HCT116 (cell line): ENCODE measurements at regions not wholly inside any gene's neighbourhood (a gene's known extent, or its start where the extent isn't known, plus 50 kb on each side); places are given as distances from the start of the nearest gene placed in this dataset.

Source experiments
- ATAC-seq: fragments of 200-7000 bp; cut with Tn5 transposase; 2 replicates; pipeline ENCODE4 v1.9.1; 2020; ENCODE audit warnings: mild to moderate bottlenecking, moderate library complexity
- BruUV-seq: library from RNA; stranded (reverse); fragments of 400-500 nt; replicated peaks from 2 replicates; lab custom pipeline; 2021; lab: Mats Ljungman, UMichigan
- CTCF ChIA-PET: fragments of 300-600 bp; sonication (Branson Sonifier 250); formaldehyde crosslinking; loops from one replicate; lab custom pipeline; 2021; ENCODE audit warnings: antibody characterized with exemption; lab: Charles Lee
- POLR2A ChIA-PET: fragments of 300-600, 350-600 bp; sonication (Branson Sonifier 250); formaldehyde crosslinking; loops from one replicate; lab custom pipeline; 2021; ENCODE audit warnings: antibody characterized with exemption; lab: Charles Lee
- RAD21 ChIA-PET, 2 experiments: fragments of 300-600 bp; sonication (Branson Sonifier 250); formaldehyde crosslinking; loops; one replicate each; lab custom pipeline; 2023; ENCODE audit warnings: low total read pairs in 2 of 2; ENCODE audit not compliant: uncharacterized antibody in 2 of 2, unreplicated experiment in 2 of 2, low non-redundant PET in 1 of 2; lab: Charles Lee
- DNase-seq: peaks from one replicate; pipeline ENCODE4 v3.0.0-alpha.2; 2010; ENCODE audit warnings: low read depth, low spot score
- H2AFZ ChIP-seq: fragments of 200-600 bp; shearing (Covaris generic), sonication (generic); 2 replicates; pipeline ENCODE4 v1.6.1; 2017; ENCODE audit warnings: low read depth, mixed run types, mixed read lengths, antibody characterized with exemption, low read length; ENCODE audit not compliant: poor library complexity, severe bottlenecking
- H3K27ac ChIP-seq: 2 replicates; pipeline ENCODE4 v1.5.1; 2012; ENCODE audit warnings: low read depth, low read length
- H3K27me3 ChIP-seq: fragments of 200-600 bp; sonication (generic); 2 replicates; pipeline ENCODE4 v1.6.1; 2016; ENCODE audit warnings: mixed run types, low read length, mixed read lengths; ENCODE audit not compliant: insufficient read depth
- H3K36me3 ChIP-seq, 2 experiments: fragments of 200-500 bp in 1 of 2; fragments of 200-600 bp in 1 of 2; sonication (Bioruptor generic) in 1 of 2; sonication (generic) in 1 of 2; 2 replicates each; pipeline versions ENCODE4 v1.5.1 to v1.6.1; 2014 to 2016; ENCODE audit warnings: low read length in 2 of 2, inconsistent platforms in 1 of 2, mixed read lengths in 1 of 2, mixed run types in 1 of 2; ENCODE audit not compliant: insufficient read depth in 2 of 2, control insufficient read depth in 1 of 2
- H3K4me1 ChIP-seq, 2 experiments: fragments of 200-600 bp in 1 of 2; sonication (generic) in 1 of 2; 2 replicates each; pipeline versions ENCODE4 v1.5.1 to v1.6.1; 2012 to 2017; ENCODE audit warnings: low read length in 2 of 2, inconsistent platforms in 1 of 2, mild to moderate bottlenecking in 1 of 2, mixed read lengths in 1 of 2, mixed run types in 1 of 2, moderate library complexity in 1 of 2; ENCODE audit not compliant: insufficient read depth in 2 of 2, control insufficient read depth in 1 of 2
- H3K4me2 ChIP-seq: fragments of 200-600 bp; sonication (generic); 2 replicates; pipeline ENCODE4 v1.6.1; 2017; ENCODE audit warnings: mixed run types, low read length, mixed read lengths
- H3K4me3 ChIP-seq, 2 experiments: fragments of 200-600 bp in 1 of 2; sonication (generic) in 1 of 2; replicated peaks in 1 of 2; 2 replicates each; pipeline ENCODE4 v1.5.1; 2011 to 2016; ENCODE audit warnings: low read length in 2 of 2, control low read depth in 1 of 2, low read depth in 1 of 2, mild to moderate bottlenecking in 1 of 2, mixed read lengths in 1 of 2, mixed run types in 1 of 2
- H3K79me2 ChIP-seq: fragments of 200-600 bp; sonication (generic); 2 replicates; pipeline ENCODE4 v1.6.1; 2017; ENCODE audit warnings: mild to moderate bottlenecking, mixed run types, low read length, moderate library complexity, mixed read lengths; ENCODE audit not compliant: insufficient read depth
- H3K9ac ChIP-seq: fragments of 200-600 bp; sonication (generic); 2 replicates; pipeline ENCODE4 v1.6.1; 2016; ENCODE audit warnings: low read length, mixed read lengths
- H3K9me2 ChIP-seq: fragments of 200-600 bp; sonication (generic), shearing (Covaris generic); 2 replicates; pipeline ENCODE4 v1.6.1; 2017; ENCODE audit warnings: mixed run types, mild to moderate bottlenecking, moderate library complexity; ENCODE audit not compliant: insufficient read depth
- H3K9me3 ChIP-seq, 2 experiments: fragments of 200-500 bp in 1 of 2; fragments of 200-600 bp in 1 of 2; sonication (Bioruptor generic) in 1 of 2; sonication (generic) in 1 of 2; 2 replicates each; pipeline ENCODE4 v1.6.1; 2014 to 2017; ENCODE audit warnings: low read length in 2 of 2, mixed read lengths in 2 of 2, inconsistent platforms in 1 of 2, low read depth in 1 of 2, mild to moderate bottlenecking in 1 of 2, mixed run types in 1 of 2, moderate library complexity in 1 of 2; ENCODE audit not compliant: control insufficient read depth in 1 of 2, insufficient read depth in 1 of 2
- H4K20me1 ChIP-seq: fragments of 200-600 bp; sonication (generic), shearing (Covaris generic); 2 replicates; pipeline ENCODE4 v1.6.1; 2017; ENCODE audit warnings: mixed run types, mild to moderate bottlenecking, moderate library complexity; ENCODE audit not compliant: insufficient read depth
- CBX3 ChIP-seq: IDR thresholded peaks from 2 replicates; pipeline ENCODE4 v1.6.1; 2012; ENCODE audit warnings: low read depth
- EGR1 ChIP-seq: IDR thresholded peaks from 2 replicates; pipeline ENCODE4 v1.6.1; 2012; ENCODE audit warnings: low read depth
- EZH2 ChIP-seq: fragments of 200-600 bp; sonication (generic); IDR thresholded peaks from 2 replicates; pipeline ENCODE4 v1.6.1; 2017; ENCODE audit warnings: antibody characterized with exemption, mixed run types
- EZH2phosphoT487 ChIP-seq: fragments of 200-600 bp; IDR thresholded peaks from 2 replicates; pipeline ENCODE4 v1.6.1; 2018; ENCODE audit warnings: antibody characterized with exemption, borderline replicate concordance
- FOSL1 ChIP-seq: IDR thresholded peaks from 2 replicates; pipeline ENCODE4 v1.6.1; 2012; ENCODE audit warnings: low read depth
- JUND ChIP-seq: IDR thresholded peaks from 2 replicates; pipeline ENCODE4 v1.6.1; 2012
- MAX ChIP-seq: IDR thresholded peaks from 2 replicates; pipeline ENCODE4 v1.6.1; 2012
- POLR2A ChIP-seq: IDR thresholded peaks from 2 replicates; pipeline ENCODE4 v1.7.0; 2011; ENCODE audit warnings: borderline replicate concordance; ENCODE audit not compliant: insufficient read depth, insufficient read length; ENCODE audit errors: extremely low read depth
- RAD21 ChIP-seq: IDR thresholded peaks from 2 replicates; pipeline ENCODE4 v1.6.1; 2012; ENCODE audit warnings: low read depth, mild to moderate bottlenecking
- REST ChIP-seq: IDR thresholded peaks from 2 replicates; pipeline ENCODE4 v1.6.1; 2012; ENCODE audit warnings: low read depth
- SIN3A ChIP-seq: IDR thresholded peaks from 2 replicates; pipeline ENCODE4 v1.6.1; 2012; ENCODE audit warnings: low read depth
- SP1 ChIP-seq: IDR thresholded peaks from 2 replicates; pipeline ENCODE4 v1.6.1; 2012; ENCODE audit warnings: low read depth
- SRF ChIP-seq: IDR thresholded peaks from 2 replicates; pipeline ENCODE4 v1.6.1; 2012; ENCODE audit warnings: low read depth
- YY1 ChIP-seq: IDR thresholded peaks from 2 replicates; pipeline ENCODE4 v1.6.1; 2011; ENCODE audit warnings: low read length, low read depth, moderate library complexity, mild to moderate bottlenecking; ENCODE audit not compliant: insufficient replicate concordance; ENCODE audit errors: extremely low read depth
- ZBTB33 ChIP-seq: IDR thresholded peaks from 2 replicates; pipeline ENCODE4 v1.6.1; 2011; ENCODE audit warnings: mild to moderate bottlenecking, low read length, moderate library complexity; ENCODE audit not compliant: insufficient replicate concordance; ENCODE audit errors: extremely low read depth
- ZFX ChIP-seq: fragments of 450-650 bp; IDR thresholded peaks from 2 replicates; pipeline ENCODE4 v1.6.1; 2017
- ZNF274 ChIP-seq: fragments of 200-500 bp; sonication (Bioruptor generic); IDR thresholded peaks from 2 replicates; pipeline ENCODE4 v1.6.1; 2014; ENCODE audit warnings: mild to moderate bottlenecking, low read depth, low read length, inconsistent platforms
- intact Hi-C: fragments of 100-400 bp; cut with micrococcal nuclease; formaldehyde crosslinking; loops from 2 replicates; pipeline ENCODE4 v1.10.0; 2022

GRCh38 chr16:17617021-17617552, 146.3 kb upstream of the XYLT1 start:
- POLR2A ChIA-PET: no interaction called here
- no peak overlapping the region for H3K9ac ChIP-seq
- no peaks in the 10 kb centered on the region for H4K20me1 ChIP-seq
- H3K27me3 ChIP-seq: peaks cover 43% of the 10 kb centered on the region
- H2AFZ ChIP-seq: no peak overlapping the region
- H3K36me3 ChIP-seq: no peaks in the 10 kb centered on the region
- no peaks in the 10 kb centered on the region for H3K9me3 ChIP-seq
- no peak for TF ChIP-seq ZFX
- no peak for TF ChIP-seq ZNF274
- no peak for TF ChIP-seq REST
- no peak for TF ChIP-seq JUND
- no peak for TF ChIP-seq EGR1
- H3K79me2 ChIP-seq: no peaks in the 10 kb centered on the region
- intact Hi-C loops: no loop called here
- ATAC-seq (no peak), DNase-seq (no peak)
- BruUV-seq: no TSS peak
- no peaks in the 10 kb centered on the region for H3K4me1 ChIP-seq
- RAD21 ChIA-PET: no interaction called here
- no peak overlapping the region for H3K4me2 ChIP-seq
- H3K27ac ChIP-seq: no peak overlapping the region
- no peaks in the 10 kb centered on the region for H3K9me2 ChIP-seq
- no peak overlapping the region for H3K4me3 ChIP-seq
- CTCF ChIA-PET: no interaction called here

DNA sequence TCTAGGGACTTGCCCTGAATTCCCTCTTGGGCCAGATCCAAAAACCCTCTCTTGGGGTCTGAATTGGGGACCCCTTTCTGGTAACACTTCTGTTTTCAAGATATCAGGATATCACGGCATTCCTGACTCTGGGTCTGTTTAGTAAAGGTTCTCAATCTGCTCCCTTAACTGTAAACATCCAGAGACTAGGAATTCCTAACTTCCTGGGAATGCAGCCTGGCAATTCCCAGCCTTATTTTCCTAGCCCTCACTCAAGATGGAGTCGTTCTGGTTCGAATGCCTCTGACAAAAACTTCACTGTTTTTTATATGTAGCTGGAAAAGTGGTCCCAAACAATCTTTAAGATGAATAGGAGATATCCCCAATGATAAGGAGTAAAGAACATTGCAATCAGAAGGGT, 141.6 kb upstream of the XYLT1 start:
- Histone ChIP-seq H2AFZ (no peak overlapping the region), H3K4me3 (no peak overlapping the region), H3K4me1 (no peaks in the 10 kb centered on the region), H3K79me2 (no peaks in the 10 kb centered on the region), H3K36me3 (no peaks in the 10 kb centered on the region), H3K9me3 (no peaks in the 10 kb centered on the region), H3K4me2 (no peak overlapping the region), H4K20me1 (no peaks in the 10 kb centered on the region), H3K27ac (no peak overlapping the region), H3K9me2 (no peaks in the 10 kb centered on the region), H3K27me3 (peaks cover 40% of the 10 kb centered on the region), H3K9ac (no peak overlapping the region)
- RAD21 ChIA-PET: no interaction called here
- intact Hi-C loops: no loop called here
- POLR2A ChIA-PET: no interaction called here
- BruUV-seq: no TSS peak
- ATAC-seq (no peak), DNase-seq (no peak)
- CTCF ChIA-PET: no interaction called here
- TF ChIP-seq ZNF274 (no peak), JUND (no peak), EZH2 (no peak), SP1 (no peak), SRF (no peak), YY1 (no peak), EGR1 (no peak), ZBTB33 (no peak), ZFX (no peak), FOSL1 (no peak), CBX3 (no peak), SIN3A (no peak), EZH2phosphoT487 (no peak), POLR2A (no peak), RAD21 (no peak), MAX (no peak)
